ES-I3 (cell line): ENCODE measurements at regions not wholly inside any gene's neighbourhood (a gene's known extent, or its start where the extent isn't known, plus 50 kb on each side); places are given as distances from the start of the nearest gene placed in this dataset.

Source experiments
- H3K36me3 ChIP-seq: 2 replicates; pipeline ENCODE4 v1.6.1; 2013; ENCODE audit warnings: mild to moderate bottlenecking, low read length, control low read depth, moderate library complexity; ENCODE audit not compliant: insufficient read depth
- H3K4me1 ChIP-seq: 2 replicates; pipeline ENCODE4 v1.6.1; 2013; ENCODE audit warnings: mild to moderate bottlenecking, control low read depth, low read length; ENCODE audit not compliant: insufficient read depth
- H3K9ac ChIP-seq: 2 replicates; pipeline ENCODE4 v1.6.1; 2013; ENCODE audit warnings: low read depth, mild to moderate bottlenecking, low read length, moderate library complexity
- H3K9me3 ChIP-seq: 2 replicates; pipeline ENCODE4 v1.6.1; 2013; ENCODE audit warnings: mild to moderate bottlenecking, low read length, moderate library complexity; ENCODE audit not compliant: control insufficient read depth, insufficient read depth

DNA sequence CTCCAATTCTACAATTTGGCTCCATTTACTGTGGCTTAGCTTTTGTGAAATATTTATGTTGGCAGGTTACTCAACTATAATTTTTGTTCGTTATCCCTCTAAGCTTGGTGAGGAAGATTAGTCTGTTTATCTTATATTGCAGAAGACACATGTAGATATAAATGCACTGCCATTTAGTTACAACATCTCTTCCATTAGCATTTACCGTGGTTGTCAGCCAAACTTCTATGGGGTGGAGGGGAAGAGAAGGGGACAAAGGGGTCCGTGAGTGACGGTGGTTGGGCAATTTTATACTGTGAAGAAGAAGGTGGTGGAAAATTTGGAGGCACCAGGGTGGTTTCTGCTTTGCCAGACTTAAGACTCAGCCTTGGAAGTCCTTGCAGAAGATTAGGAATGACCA, 117.6 kb upstream of the CXCR4 start:
- H3K4me1 ChIP-seq, result peaks cover 4% of the 10 kb centered on the region; the same call in 1 of the 2 replicates
- H3K9me3 ChIP-seq, result no peaks in the 10 kb centered on the region
- H3K36me3 ChIP-seq, result no peaks in the 10 kb centered on the region
- H3K9ac ChIP-seq, result no peak overlapping the region

DNA sequence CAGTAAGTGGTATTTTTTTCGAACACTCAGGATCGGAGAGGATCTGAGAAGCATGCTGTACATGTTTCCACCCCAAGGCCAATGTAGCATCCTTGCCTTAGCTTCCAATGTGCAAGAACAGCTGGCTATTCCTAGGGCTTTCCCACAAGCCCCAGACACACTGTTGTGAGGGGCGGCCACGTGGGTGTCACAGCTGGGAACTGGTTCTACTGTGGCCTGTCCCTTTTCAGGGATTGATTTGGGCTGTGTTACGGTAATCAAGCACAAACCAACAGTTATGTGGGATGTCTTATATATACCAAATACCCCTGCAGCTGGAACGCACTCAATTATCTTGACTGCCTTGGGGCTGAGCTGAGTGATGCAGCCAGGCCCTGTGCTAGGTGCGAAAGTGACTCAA, 116.3 kb upstream of the CXCR4 start:
- Histone ChIP-seq H3K4me1 (peaks cover 4% of the 10 kb centered on the region; the same call in 1 of the 2 replicates), H3K9me3 (no peaks in the 10 kb centered on the region), H3K9ac (no peak overlapping the region), H3K36me3 (no peaks in the 10 kb centered on the region)

DNA sequence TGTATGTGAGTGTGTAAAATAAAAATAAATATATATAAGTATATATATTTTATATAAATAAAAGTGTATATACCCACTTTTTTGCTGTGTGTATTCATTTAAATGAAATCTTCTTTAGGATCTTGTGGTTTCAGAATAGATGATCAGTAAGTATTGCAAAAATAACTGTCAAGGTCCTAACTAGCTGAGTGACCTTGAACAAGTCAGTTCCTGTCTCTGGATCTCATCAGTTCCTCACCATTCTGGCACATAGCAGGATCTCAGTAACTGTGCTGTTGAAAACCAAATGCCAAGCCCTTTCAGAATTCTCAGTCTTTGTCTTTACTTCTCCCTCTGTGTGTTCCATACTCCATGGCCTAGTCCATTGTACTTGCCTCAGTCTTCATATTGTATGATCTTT, 115.3 kb upstream of the CXCR4 start:
- no peaks in the 10 kb centered on the region for H3K9me3 ChIP-seq
- peaks cover 4% of the 10 kb centered on the region; the same call in 1 of the 2 replicates for H3K4me1 ChIP-seq
- no peak overlapping the region for H3K9ac ChIP-seq
- H3K36me3 ChIP-seq, result no peaks in the 10 kb centered on the region

DNA sequence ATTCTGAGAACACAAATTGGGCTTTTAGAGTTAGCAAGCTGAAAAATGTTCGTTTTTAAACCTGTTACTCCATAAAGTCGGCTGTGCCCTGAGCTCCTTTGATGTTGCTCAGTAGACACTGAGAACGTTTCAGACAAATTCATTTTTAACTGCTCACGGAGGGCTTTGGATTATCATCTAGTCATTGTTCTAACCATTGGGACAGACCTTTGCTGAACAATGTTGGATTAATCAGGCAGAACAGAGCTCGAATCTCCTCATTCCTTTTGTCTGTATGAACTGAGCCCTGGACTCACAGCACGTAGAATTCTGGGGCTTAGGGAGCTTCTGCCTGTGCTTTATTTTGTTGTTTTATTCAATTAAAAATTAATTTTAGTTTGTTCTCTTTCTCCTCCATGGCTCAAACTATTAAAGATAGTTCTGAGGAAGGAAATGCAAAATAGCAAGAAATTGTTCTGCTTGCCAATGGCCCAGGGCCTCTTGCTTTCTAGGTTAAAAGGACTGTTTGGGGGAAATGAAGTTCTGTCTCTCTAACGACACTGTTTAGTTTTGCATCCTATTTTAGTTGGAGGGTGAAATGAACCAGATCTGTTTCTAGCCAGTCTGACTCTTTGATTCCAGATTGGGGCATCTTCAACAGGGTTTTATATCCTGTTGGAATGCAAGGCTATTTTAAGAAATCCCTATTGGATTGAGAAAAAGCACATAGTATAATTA, 114.7 kb upstream of the CXCR4 start:
- H3K36me3 ChIP-seq, result no peaks in the 10 kb centered on the region
- H3K4me1 ChIP-seq, result peaks cover 4% of the 10 kb centered on the region; the same call in 1 of the 2 replicates
- H3K9me3 ChIP-seq, result no peaks in the 10 kb centered on the region
- H3K9ac ChIP-seq, result no peak overlapping the region

DNA sequence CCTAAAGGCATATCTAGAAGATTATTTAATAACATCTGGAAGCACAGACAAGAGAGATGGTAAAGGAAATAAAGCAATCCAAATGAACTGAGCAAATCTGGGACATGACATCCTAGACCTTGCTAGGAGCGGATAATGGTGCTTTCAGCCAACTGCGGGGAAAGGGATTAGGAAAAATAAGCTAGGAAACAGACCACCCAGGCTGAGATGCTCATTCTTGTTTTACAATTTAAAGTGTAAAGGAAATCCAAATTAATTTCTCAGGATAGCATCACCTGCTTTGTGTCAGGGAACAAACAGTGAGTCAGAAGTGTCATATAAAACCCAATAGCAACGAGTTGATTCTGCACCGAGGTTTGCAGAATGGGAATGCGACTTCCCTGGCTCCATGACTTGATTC, 112.5 kb upstream of the CXCR4 start:
- Histone ChIP-seq H3K36me3 (no peaks in the 10 kb centered on the region), H3K4me1 (peaks cover 10% of the 10 kb centered on the region), H3K9ac (no peak overlapping the region), H3K9me3 (no peaks in the 10 kb centered on the region)

DNA sequence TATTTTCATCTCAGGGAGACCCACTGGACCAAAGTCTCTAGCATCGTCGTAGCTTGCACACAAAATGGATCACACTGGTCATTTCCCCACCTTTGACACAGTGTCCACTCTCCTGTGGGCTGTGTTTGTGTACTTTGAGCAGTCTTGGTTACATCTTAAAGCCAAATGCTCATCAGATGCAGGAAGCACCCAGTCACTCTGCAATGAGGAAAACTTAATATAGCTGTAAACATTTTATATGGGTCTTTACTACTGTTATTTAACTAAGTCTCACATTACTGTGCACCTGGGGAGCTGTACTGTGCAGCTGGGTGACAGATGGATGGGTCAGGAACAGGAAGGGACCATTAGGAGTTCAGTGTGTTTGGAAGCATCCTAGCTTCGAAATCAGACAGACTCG, 109.0 kb upstream of the CXCR4 start:
- Histone ChIP-seq H3K36me3 (no peaks in the 10 kb centered on the region), H3K4me1 (peaks cover 10% of the 10 kb centered on the region), H3K9ac (no peak overlapping the region)

DNA sequence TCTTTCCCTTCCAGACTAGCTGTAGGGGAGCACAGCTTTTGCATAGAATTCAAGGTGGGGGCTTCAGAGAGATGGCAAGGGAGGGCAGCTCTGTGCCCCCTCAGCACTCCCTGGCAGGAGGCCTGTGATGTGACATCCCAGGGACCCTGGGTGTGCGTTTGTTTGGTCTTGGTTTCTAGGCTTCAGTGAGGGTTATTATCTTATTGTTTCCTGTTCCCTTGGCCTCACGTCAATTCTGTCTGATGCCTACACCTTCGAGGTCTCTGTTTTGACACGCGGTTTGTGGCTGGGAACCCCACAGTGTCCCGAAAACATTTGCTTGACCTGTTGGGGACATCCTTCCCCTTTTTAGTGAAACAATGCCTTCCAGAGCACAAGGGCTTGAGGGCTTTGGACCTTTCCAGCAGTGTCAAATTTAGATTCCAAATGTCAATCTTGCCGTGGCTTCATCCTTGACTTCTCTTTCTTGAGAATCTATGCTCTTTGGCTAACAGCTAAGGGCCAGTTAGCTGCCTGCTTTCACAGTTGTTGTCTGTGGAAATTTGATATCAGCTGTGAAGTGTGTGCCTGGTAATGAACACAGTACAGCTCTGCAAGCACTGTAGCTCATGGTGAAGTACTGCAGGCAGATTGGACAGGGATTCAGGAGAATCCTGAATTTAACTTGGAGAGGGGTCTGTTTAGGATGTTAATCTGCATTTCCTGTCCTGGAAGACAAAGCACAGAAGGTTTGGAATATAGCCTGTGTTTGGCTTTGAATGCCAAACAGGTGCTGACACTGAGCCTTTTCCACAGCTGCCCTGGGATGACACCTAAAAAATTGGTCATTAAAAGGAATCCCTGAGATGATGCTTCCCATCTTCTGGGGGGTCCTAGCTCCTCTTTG, 108.2 kb upstream of the CXCR4 start:
- Histone ChIP-seq H3K9me3 (no peaks in the 10 kb centered on the region), H3K9ac (no peak overlapping the region), H3K4me1 (peaks cover 10% of the 10 kb centered on the region), H3K36me3 (no peaks in the 10 kb centered on the region)

More for the DNA sequence above, 109.0 kb upstream of the CXCR4 start:
- H3K9me3 ChIP-seq, result no peaks in the 10 kb centered on the region

DNA sequence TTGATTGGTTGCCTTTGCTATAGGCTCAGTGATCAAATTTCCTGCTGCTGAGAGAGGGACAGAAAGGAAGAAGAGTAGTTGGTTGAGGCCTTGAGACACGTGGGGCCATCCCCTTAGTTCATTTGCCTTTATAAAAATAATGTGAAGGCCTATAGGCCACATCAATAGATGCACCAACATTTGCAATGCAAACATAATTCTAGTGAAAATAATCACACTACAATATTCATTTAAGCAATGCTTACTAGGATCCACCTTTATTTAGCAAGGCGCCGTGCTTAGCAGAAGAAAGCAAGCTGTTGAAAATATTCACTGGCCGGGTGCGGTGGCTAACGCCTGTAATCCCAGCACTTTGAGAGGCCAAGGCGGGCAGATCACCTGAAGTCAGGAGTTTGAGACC, 105.3 kb upstream of the CXCR4 start:
- Histone ChIP-seq H3K9ac (no peak overlapping the region), H3K9me3 (no peaks in the 10 kb centered on the region), H3K36me3 (no peaks in the 10 kb centered on the region), H3K4me1 (peaks cover 10% of the 10 kb centered on the region)

DNA sequence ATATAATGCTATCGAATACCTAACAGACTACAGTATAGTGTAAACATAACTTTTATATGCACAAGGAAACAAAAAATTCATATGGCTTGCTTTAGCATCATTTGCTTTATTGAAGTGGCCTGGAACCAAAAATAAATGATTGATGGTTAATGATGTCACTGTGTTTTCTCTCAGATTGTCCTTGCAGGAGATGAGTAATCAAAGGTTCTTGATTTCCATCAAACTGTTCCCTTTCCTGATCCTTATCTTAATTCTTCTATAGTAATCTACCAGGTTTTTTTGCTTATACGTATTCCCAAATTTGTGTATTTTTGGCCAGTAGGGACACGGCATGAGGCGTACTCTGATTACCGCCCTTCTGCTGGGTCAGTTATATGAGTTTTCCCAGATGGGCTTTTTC, 104.9 kb upstream of the CXCR4 start:
- Histone ChIP-seq H3K4me1 (peaks cover 10% of the 10 kb centered on the region), H3K36me3 (no peaks in the 10 kb centered on the region), H3K9me3 (no peaks in the 10 kb centered on the region), H3K9ac (no peak overlapping the region)

DNA sequence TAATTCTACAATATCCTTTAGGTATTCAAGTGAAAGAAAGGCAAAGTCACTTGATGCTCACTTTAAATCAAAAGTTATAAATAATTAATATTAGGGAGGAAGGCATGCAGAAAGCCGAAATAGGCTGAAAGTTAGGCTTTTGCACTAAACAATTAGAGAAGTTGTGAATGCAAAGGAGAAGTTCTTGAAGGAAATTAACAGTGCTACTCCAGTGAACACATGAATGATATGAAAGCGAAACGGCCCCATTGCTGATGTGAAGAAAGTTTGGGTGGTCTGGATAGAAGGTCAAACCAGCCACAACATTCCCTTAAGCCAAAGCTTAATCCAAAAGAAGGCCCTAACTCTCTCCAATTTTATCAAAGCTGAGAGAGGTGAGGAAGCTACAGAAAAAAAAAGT, 103.1 kb upstream of the CXCR4 start:
- Histone ChIP-seq H3K36me3 (no peaks in the 10 kb centered on the region), H3K9ac (no peak overlapping the region), H3K9me3 (no peaks in the 10 kb centered on the region), H3K4me1 (peaks cover 2% of the 10 kb centered on the region; the same call in 1 of the 2 replicates)

DNA sequence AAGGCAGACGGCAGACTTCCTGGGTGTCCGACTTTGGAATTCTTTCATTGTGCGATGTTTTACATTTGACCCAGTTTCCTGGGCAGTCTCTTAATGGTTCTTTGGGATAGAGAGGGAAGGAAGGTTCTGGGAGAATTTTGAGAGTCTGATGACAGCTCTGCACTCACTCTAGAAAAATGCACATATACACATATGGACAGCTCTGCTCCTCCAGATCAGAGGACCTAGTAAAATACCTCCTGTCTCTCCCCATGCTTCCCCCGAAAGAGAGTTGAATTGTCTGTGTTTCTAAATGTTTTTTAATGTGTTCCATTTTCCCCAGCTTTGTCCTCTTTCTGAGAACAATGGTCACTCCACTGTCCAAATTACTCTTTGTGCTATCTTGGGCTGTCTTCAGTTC, 102.0 kb upstream of the CXCR4 start:
- no peaks in the 10 kb centered on the region for H3K4me1 ChIP-seq
- no peaks in the 10 kb centered on the region for H3K36me3 ChIP-seq
- no peaks in the 10 kb centered on the region for H3K9me3 ChIP-seq
- no peak overlapping the region for H3K9ac ChIP-seq

DNA sequence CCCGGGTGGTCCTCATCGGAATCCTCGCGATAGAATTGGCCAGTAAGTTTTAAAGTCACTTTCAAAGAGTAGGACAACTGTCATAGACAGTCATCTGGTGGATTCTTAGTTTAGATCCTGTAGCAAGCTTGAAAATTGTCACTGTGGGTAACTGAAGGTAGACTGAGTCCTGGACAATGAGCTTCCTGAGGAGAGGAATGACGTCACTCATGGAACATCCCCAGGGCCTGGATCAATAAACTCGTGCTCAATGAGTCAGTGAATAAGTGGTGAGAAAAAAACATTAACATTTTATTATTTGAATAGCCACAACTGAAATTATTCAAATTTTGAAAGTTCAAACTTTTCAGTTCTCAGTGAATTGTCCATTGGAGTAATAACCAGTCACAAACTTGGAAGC, 101.4 kb upstream of the CXCR4 start:
- Histone ChIP-seq H3K36me3 (no peaks in the 10 kb centered on the region), H3K9ac (no peak overlapping the region), H3K4me1 (no peaks in the 10 kb centered on the region), H3K9me3 (no peaks in the 10 kb centered on the region)

DNA sequence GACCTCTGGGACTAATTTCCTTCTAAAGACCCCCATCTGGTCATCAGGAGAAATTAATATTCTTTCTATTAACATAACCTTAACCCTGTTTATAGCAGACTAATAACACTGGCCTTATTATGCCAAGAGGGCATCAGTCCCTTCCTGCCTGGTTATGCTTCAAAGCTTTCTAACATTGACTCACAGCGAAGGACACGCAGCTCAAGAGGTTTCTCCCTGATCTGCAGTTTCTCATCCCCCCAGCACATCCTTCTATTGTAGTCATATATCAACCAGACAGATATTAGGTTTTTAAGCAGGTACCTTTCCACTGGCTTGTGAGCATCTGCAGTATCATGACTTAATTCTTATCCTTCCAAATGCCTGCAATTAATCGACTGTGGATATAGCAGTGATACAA, 100.0 kb upstream of the CXCR4 start:
- H3K9ac ChIP-seq, result no peak overlapping the region
- no peaks in the 10 kb centered on the region for H3K4me1 ChIP-seq
- H3K9me3 ChIP-seq, result no peaks in the 10 kb centered on the region
- no peaks in the 10 kb centered on the region for H3K36me3 ChIP-seq

DNA sequence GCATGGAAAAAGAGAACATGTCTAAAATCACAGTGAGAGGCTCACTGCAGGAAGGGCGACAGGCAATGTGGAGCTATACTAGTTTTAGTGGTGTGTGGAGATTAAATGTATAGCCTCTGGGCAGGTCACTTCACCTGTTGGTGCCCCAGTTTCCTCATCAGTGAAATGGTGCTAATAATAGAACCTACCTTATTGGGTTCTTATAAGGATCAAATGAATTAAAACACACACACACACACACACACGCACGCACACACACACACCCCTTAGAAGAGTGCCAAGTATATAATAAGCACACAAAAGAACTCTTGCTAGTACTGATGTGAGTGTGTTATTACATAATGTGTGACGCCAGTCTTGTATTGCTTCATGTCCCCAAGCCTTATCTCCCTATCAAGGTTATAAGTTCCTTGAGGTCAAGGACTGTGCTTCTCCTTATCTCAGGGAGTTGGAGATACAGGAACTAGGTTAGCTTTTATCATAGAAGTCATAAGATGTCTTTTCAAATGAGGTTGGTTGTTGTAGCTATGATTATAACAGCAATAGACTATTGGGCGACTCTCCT, 98.0 kb upstream of the CXCR4 start:
- no peaks in the 10 kb centered on the region for H3K4me1 ChIP-seq
- H3K9me3 ChIP-seq, result no peaks in the 10 kb centered on the region
- H3K9ac ChIP-seq, result no peak overlapping the region
- no peaks in the 10 kb centered on the region for H3K36me3 ChIP-seq

DNA sequence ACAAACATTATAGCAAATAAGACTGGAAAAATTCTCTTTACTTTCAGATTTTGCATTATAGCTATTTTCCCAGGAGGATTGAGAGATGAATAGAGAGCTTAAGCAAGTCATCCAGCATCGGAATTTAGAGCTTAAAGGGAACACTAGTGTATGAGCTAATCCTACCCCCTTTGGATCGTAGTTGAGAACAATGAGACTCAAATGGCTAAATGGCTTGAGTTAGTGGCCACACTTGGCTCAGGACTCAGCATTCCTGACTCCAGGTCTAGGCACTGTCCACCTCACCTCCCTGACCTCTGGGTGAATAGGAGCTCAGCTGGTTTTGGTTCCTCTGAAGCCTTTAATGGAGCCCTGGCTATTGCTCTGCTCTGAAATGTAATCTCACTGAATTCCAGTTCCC, 97.5 kb upstream of the CXCR4 start:
- H3K36me3 ChIP-seq, result no peaks in the 10 kb centered on the region
- H3K4me1 ChIP-seq, result no peaks in the 10 kb centered on the region
- no peak overlapping the region for H3K9ac ChIP-seq
- H3K9me3 ChIP-seq, result no peaks in the 10 kb centered on the region
